NCI-H82 (cell line): ENCODE measurements at regions not wholly inside any gene's neighbourhood (a gene's known extent, or its start where the extent isn't known, plus 50 kb on each side); places are given as distances from the start of the nearest gene placed in this dataset.
"Not testable (repeated sequence)": the region's sequence is repeated elsewhere in the genome, so short reads cannot be mapped to it uniquely, and the experiment has no call there.

ENCODE experiments used
- DNase-seq: peaks from one replicate; lab custom pipeline; 2025; lab: John Stamatoyannopoulos, UW

DNA sequence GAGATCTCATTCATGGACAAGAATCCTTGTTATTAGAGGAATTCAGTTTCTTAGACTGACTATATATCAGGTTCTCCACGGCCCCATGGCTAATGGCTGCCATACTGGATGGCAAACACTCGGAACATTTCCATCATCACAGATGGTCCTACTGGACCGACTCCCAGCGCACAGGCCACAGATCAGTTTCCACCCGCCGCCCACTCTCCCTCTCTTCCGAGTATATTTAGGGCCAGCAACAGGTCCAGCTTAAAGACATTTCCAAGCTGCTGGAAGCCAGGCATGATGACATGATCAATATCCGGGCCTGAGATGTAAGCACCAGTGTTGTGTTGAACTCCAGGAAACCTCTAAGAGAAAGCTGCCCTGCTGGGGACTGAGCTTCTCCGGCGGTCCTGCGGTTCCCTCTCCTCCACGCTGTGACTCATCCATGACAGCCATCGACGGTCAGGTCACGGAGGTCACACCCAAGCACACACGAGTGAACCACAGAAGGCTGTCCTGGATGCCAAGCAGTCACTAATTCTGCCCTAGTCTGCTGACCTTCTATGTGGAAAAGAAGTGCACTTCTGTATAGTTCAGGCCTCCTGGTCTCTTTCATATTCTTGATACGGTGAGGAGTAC is 64.4 kb upstream of the LPCAT1 start:
- not testable (repeated sequence) for DNase-seq

- not testable (repeated sequence) for DNase-seq
Observed at GRCh38 chr5:1583081-1583875, 59.5 kb upstream of the LPCAT1 start.

- DNase-seq, result not testable (repeated sequence)
Observed at GRCh38 chr5:1579389-1579788, 55.6 kb upstream of the LPCAT1 start.

GRCh38 chr5:1576851-1577250 is 53.1 kb upstream of the LPCAT1 start:
- DNase-seq, result not testable (repeated sequence)

GRCh38 chr5:1575991-1576714 is 52.4 kb upstream of the LPCAT1 start:
- DNase-seq, result not testable (repeated sequence)

DNA sequence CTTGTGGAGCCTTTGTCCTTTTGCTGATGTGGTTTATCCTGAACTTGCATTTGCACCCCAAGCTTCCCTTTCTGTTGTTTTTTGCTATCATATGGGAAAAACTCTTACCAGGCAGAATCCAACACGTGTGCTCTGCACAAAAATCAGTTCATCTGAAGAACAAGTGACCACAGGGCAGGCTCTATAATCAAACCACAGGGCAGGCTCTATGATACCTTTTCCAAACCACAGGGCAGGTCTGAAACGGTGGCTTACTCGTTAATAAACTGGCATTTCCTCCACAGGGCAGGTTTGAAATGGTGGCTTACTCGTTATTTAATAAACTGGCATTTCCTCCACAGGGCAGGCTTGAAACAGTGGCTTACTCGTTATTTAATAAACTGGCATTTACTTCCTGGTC is 51.7 kb upstream of the LPCAT1 start:
- DNase-seq, result not testable (repeated sequence)

DNA sequence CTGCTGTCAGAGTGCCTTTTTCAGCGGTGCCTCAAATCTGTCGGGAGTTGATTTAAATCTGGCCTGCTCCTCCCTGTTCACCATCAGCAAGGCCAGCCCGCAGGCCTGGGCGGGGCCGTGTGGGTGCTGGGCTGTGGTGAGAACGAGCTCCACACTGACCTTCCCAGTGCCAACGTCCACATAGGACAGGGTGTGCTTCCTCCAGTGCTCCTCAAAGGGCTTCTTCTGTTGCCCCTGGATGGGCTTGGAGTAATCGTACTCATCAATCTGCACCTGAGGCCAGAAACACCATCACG is 50.2 kb upstream of the LPCAT1 start:
- not testable (repeated sequence) for DNase-seq

DNA sequence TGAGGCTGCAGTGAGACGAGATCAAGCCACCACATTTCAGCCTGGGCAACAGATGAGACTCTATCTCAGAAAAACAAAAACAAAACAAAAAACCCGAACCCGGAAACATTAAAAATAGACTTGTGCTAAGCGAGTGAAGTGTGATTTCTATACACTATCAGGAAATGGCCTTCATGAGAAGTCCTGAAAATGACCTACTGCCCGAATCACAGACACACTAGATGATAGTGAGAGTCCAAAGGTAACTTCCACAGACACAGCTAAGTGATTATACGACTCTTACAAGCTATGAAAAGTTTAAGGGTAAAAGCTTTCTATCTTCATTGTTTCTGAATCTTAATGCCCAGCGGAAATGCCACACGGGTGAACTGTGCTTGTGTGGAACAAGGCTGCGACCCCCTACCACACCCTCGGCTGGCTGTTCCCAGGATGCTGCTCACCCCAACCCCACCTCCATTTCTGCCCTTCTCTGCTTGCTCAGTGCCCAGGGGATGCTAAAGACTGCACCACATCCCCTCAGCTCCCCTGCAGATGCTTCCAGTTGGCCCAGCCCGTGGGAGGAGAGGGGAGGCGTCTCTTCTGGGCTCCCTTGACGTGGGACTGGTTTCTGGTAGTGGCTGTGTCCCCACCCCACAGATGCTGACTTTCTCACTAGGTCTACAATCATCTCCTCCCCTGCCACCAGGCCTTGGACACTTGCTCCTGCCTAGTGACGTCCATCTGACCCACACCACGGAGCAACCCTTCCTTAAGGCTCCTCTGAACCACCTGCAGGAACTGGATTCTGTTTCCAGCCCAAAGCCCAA is 49.7 kb upstream of the LPCAT1 start:
- not testable (repeated sequence) for DNase-seq
